ENCODE measurements at regions not wholly inside any gene's neighbourhood (a gene's known extent, or its start where the extent isn't known, plus 50 kb on each side); places are given as distances from the start of the nearest gene placed in this dataset.
"Not testable (repeated sequence)": the region's sequence is repeated elsewhere in the genome, so short reads cannot be mapped to it uniquely, and the experiment has no call there.

GRCh38 chr13:90436697-90437096 lies 910.8 kb upstream of the MIR17HG start:
- no peak for DNase-seq

GRCh38 chr13:90438576-90438975 lies 908.9 kb upstream of the MIR17HG start:
- DNase-seq: no peak

GRCh38 chr13:90443268-90443667 lies 904.2 kb upstream of the MIR17HG start:
- DNase-seq: no peak

GRCh38 chr13:90444232-90444631 lies 903.3 kb upstream of the MIR17HG start:
- DNase-seq: no peak

- no peak for DNase-seq
Observed at GRCh38 chr13:90445179-90445578, 902.3 kb upstream of the MIR17HG start.

- DNase-seq: no peak
Observed at GRCh38 chr13:90447034-90447733, 900.3 kb upstream of the MIR17HG start.

GRCh38 chr13:90447734-90448101 lies 899.8 kb upstream of the MIR17HG start:
- DNase-seq: no peak

GRCh38 chr13:90448466-90449037 lies 898.9 kb upstream of the MIR17HG start:
- no peak for DNase-seq

- DNase-seq: no peak
Observed at GRCh38 chr13:90453342-90453741, 894.1 kb upstream of the MIR17HG start.

- no peak for DNase-seq
Observed at GRCh38 chr13:90454002-90454636, 893.4 kb upstream of the MIR17HG start.

GRCh38 chr13:90455067-90455466 lies 892.4 kb upstream of the MIR17HG start:
- DNase-seq: no peak

GRCh38 chr13:90455823-90456222 lies 891.7 kb upstream of the MIR17HG start:
- no peak for DNase-seq

- no peak for DNase-seq
Observed at GRCh38 chr13:90461398-90461797, 886.1 kb upstream of the MIR17HG start.

- no peak for DNase-seq
Observed at GRCh38 chr13:90477216-90477615, 870.3 kb upstream of the MIR17HG start.

- no peak for DNase-seq
Observed at GRCh38 chr13:90483906-90484305, 863.6 kb upstream of the MIR17HG start.

GRCh38 chr13:90485436-90485835 lies 862.1 kb upstream of the MIR17HG start:
- DNase-seq: no peak

GRCh38 chr13:90492872-90493271 lies 854.6 kb upstream of the MIR17HG start:
- no peak for DNase-seq

GRCh38 chr13:90493667-90494066 lies 853.8 kb upstream of the MIR17HG start:
- DNase-seq: no peak

- DNase-seq: not testable (repeated sequence)
Observed at GRCh38 chr13:90494849-90495248, 852.6 kb upstream of the MIR17HG start.

- DNase-seq: no peak
Observed at GRCh38 chr13:90498096-90498495, 849.4 kb upstream of the MIR17HG start.

- no peak for DNase-seq
Observed at GRCh38 chr13:90498816-90499215, 848.7 kb upstream of the MIR17HG start.

GRCh38 chr13:90500569-90500968 lies 846.9 kb upstream of the MIR17HG start:
- no peak for DNase-seq

GRCh38 chr13:90502153-90502552 lies 845.3 kb upstream of the MIR17HG start:
- DNase-seq: no peak

- no peak for DNase-seq
Observed at GRCh38 chr13:90502762-90503161, 844.7 kb upstream of the MIR17HG start.

Measured in effector CD8-positive, alpha-beta T cell (primary cell).